ENCODE measurements at regions not wholly inside any gene's neighbourhood (a gene's known extent, or its start where the extent isn't known, plus 50 kb on each side); places are given as distances from the start of the nearest gene placed in this dataset.
"Not testable (repeated sequence)": the region's sequence is repeated elsewhere in the genome, so short reads cannot be mapped to it uniquely, and the experiment has no call there.

- DNase-seq: no peak
These were observed 91.1 kb upstream of the TBCA start for GRCh38 chr5:77867194-77867691.

- no peak for DNase-seq
These were observed 90.1 kb upstream of the TBCA start for GRCh38 chr5:77866198-77866597.

GRCh38 chr5:77864997-77865396 is 88.9 kb upstream of the TBCA start:
- no peak for DNase-seq

GRCh38 chr5:77863181-77863580 is 87.0 kb upstream of the TBCA start:
- no peak for DNase-seq

GRCh38 chr5:77861576-77861975 is 85.4 kb upstream of the TBCA start:
- DNase-seq: no peak

GRCh38 chr5:77859306-77859705 is 83.2 kb upstream of the TBCA start:
- DNase-seq: no peak

GRCh38 chr5:77858678-77859077 is 82.5 kb upstream of the TBCA start:
- DNase-seq: not testable (repeated sequence)

GRCh38 chr5:77855369-77855768 is 79.2 kb upstream of the TBCA start:
- DNase-seq: no peak

GRCh38 chr5:77853353-77853907 is 77.3 kb upstream of the TBCA start:
- DNase-seq: no peak

GRCh38 chr5:77852514-77853352 is 76.6 kb upstream of the TBCA start:
- DNase-seq: peak; percentile 55

- no peak for DNase-seq
These were observed 76.0 kb upstream of the TBCA start for GRCh38 chr5:77852068-77852513.

- DNase-seq: no peak
These were observed 75.3 kb upstream of the TBCA start for GRCh38 chr5:77851176-77852067.

- DNase-seq: no peak
These were observed 74.5 kb upstream of the TBCA start for GRCh38 chr5:77850536-77851175.

- no peak for DNase-seq
These were observed 73.3 kb upstream of the TBCA start for GRCh38 chr5:77849308-77849900.

GRCh38 chr5:77847814-77848290 is 71.7 kb upstream of the TBCA start:
- DNase-seq: no peak

GRCh38 chr5:77847129-77847460 is 71.0 kb upstream of the TBCA start:
- DNase-seq: no peak

GRCh38 chr5:77846422-77847128 is 70.4 kb upstream of the TBCA start:
- DNase-seq: no peak

- no peak for DNase-seq
These were observed 69.1 kb upstream of the TBCA start for GRCh38 chr5:77845324-77845646.

GRCh38 chr5:77844623-77845323 is 68.6 kb upstream of the TBCA start:
- DNase-seq: no peak

- DNase-seq: no peak
These were observed 68.2 kb upstream of the TBCA start for GRCh38 chr5:77844373-77844622.

- DNase-seq: no peak
These were observed 67.6 kb upstream of the TBCA start for GRCh38 chr5:77843570-77844372.

All from T1000 (cell line).